NT2/D1 (cell line): ENCODE measurements at regions not wholly inside any gene's neighbourhood (a gene's known extent, or its start where the extent isn't known, plus 50 kb on each side); places are given as distances from the start of the nearest gene placed in this dataset.

Experiments
- SUZ12 ChIP-seq: IDR thresholded peaks from 2 replicates; pipeline ENCODE4 v1.6.1; 2011; ENCODE audit not compliant: insufficient read length, insufficient read depth; ENCODE audit errors: extremely low read depth
- YY1 ChIP-seq: IDR thresholded peaks from 2 replicates; pipeline ENCODE4 v1.6.1; 2011; ENCODE audit not compliant: insufficient read length, insufficient read depth
- ZNF274 ChIP-seq: IDR thresholded peaks from 2 replicates; pipeline ENCODE4 v1.6.1; 2011; ENCODE audit warnings: mild to moderate bottlenecking, low read depth, low read length

DNA sequence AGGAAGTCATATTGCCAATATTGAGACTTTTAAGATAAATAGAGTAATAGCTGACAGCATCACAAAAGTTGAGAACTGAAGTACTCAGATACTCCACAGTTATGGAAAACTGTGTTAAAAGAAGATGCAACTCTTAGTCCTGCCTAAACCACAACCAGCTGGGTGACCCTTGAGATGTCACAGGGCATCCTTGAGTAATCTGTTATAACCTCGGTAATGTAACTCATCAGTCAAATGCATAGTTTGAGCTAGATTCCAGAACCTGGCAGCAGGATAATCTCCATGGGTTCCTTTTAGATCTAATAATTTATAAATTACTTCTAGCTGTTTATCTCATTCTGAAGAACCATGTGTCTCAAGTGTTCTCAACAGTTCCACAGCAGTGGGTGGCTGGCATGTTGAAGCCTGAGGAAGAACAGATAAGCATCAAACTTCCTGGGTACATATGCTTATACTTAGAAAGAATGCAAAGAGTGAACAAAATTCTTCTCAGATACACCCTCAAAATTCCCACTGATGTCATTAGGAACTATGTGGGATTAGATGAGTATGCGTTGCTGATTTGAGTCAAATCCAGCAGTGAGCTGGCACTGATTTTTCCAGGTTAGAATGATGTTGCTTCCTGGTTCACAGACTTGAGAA lies 304.1 kb upstream of the ERBB4 start:
- TF ChIP-seq ZNF274: no peak
- TF ChIP-seq YY1: no peak
- TF ChIP-seq SUZ12: no peak
